Gastrocnemius medialis (tissue), 4 donors: ENCODE measurements at regions not wholly inside any gene's neighbourhood (a gene's known extent, or its start where the extent isn't known, plus 50 kb on each side); places are given as distances from the start of the nearest gene placed in this dataset.

Experiments
- ATAC-seq, 2 donors: fragments of 150-250 bp; one replicate each; pipeline ENCODE4 v1.9.1; 2016
- DNase-seq, 2 donors: peaks; one replicate each; pipeline ENCODE4 v3.0.0-alpha.2; 2019
- H3K27ac ChIP-seq, 4 donors: fragments of 200-600 bp; sonication (generic); 1 replicate in 1 of 4; 2 replicates in 3 of 4; pipeline ENCODE4 v1.5.1; 2016 to 2018; ENCODE audit warnings: mild to moderate bottlenecking in 2 of 4, moderate library complexity in 1 of 4
- H3K27me3 ChIP-seq, 3 donors: fragments of 200-600 bp; sonication (generic) in 2 of 3; 1 replicate in 1 of 3; 2 replicates in 2 of 3; pipeline versions ENCODE4 v1.5.1 to v1.6.0; 2016 to 2019; ENCODE audit warnings: mild to moderate bottlenecking in 1 of 3, moderate library complexity in 1 of 3
- H3K36me3 ChIP-seq, 2 donors: fragments of 200-600 bp; sonication (generic) in 1 of 2; one replicate each; pipeline ENCODE4 v1.5.1; 2017 to 2018
- H3K4me1 ChIP-seq, 2 donors: fragments of 200-600 bp; sonication (generic) in 1 of 2; one replicate each; pipeline ENCODE4 v1.5.1; 2016 to 2017; ENCODE audit warnings: mild to moderate bottlenecking in 2 of 2
- H3K4me3 ChIP-seq, 4 donors: fragments of 200-600 bp; sonication (generic) in 3 of 4; 1 replicate in 1 of 4; 2 replicates in 3 of 4; pipeline ENCODE4 v1.5.1; 2016 to 2019; ENCODE audit warnings: mild to moderate bottlenecking in 2 of 4
- H3K9me3 ChIP-seq, 3 donors: fragments of 200-600 bp; sonication (generic) in 2 of 3; 1 replicate in 1 of 3; 2 replicates in 2 of 3; pipeline ENCODE4 v1.5.1; 2016 to 2019
- CTCF ChIP-seq, 5 experiments: fragments of 450-650 bp in 3 of 5; fragments of 200-600 bp in 2 of 5; sonication (generic) in 2 of 5; IDR thresholded peaks in 4 of 5; conservative IDR thresholded peaks in 1 of 5; 1 replicate in 4 of 5; 2 replicates in 1 of 5; pipeline ENCODE4 v1.5.1; 2016 to 2019; ENCODE audit warnings: antibody characterized with exemption in 5 of 5, mild to moderate bottlenecking in 3 of 5, moderate library complexity in 3 of 5
- POLR2A ChIP-seq, 2 donors: fragments of 450-650 bp; IDR thresholded peaks; one replicate each; pipeline ENCODE4 v1.6.1; 2017; ENCODE audit warnings: antibody characterized with exemption in 2 of 2, mild to moderate bottlenecking in 2 of 2, moderate library complexity in 2 of 2
- in situ Hi-C, 4 donors: fragments of 200-750 bp; cut with MboI; loops; one replicate each; pipeline versions ENCODE4 v1.15.0 to v1.8.0; 2017; ENCODE audit warnings: low sequenced_read_pairs in 4 of 4
- intact Hi-C: fragments of 100-400 bp; cut with DNase I; formaldehyde crosslinking; loops from one replicate; pipeline ENCODE4 v1.15.1; 2023; ENCODE audit warnings: low total_unique reads

DNA sequence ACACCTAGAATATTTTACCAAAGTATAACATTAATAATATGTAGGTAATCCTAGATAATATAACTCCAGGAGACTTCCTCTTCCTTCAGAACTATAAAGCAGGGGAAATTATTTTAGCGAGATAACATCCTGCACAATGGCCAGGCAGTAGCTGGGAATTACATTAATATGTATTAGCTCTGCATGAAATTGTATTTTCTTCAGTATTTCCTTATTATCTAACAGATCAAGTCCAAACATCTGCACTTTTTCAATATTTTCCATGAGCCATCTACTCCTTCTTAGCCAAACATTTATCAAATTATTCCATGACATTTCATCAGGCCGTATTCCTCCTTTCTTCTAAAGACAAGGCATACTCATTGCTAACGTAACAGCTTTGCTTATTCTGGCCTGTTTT, 98.8 kb upstream of the PCDH9 start:
- in situ Hi-C loops = no loop called here

DNA sequence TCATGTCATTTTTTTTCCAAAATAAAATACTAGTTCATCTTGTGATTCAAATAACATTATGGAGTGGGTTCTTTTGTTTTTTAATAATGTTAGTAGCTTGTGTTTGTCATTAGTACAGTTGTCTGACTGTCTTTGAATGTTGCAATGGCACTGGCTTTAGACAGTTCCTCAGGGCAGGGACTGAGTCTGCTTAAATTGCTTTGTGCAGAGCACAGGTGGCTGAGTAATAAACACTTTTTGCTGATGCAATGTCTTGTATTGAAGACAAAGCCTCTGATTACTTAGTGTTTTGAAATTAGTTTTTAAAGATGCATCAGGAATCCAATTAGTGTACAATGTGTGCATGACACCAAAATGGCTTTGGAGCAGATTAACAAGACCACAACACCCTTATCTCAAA, 88.7 kb upstream of the PCDH9 start:
- no peak overlapping the region for H3K4me3 ChIP-seq
- no peaks in the 10 kb centered on the region for H3K36me3 ChIP-seq
- no peaks in the 10 kb centered on the region for H3K9me3 ChIP-seq
- DNase-seq (no peak), ATAC-seq (no peak)
- no peak overlapping the region for H3K27ac ChIP-seq
- intact Hi-C loops (no loop called here), in situ Hi-C loops (no loop called here)
- no peaks in the 10 kb centered on the region for H3K27me3 ChIP-seq
- TF ChIP-seq CTCF (IDR thresholded peaks at IDR 0.05 in 4 of 5, conservative IDR thresholded peaks at IDR 0.05 in 1 of 5) (no peak), POLR2A (IDR thresholded peaks at IDR 0.05) (no peak)
- no peaks in the 10 kb centered on the region for H3K4me1 ChIP-seq

More for the DNA sequence above, 98.8 kb upstream of the PCDH9 start:
- ATAC-seq (no peak), DNase-seq (no peak)
- Histone ChIP-seq H3K36me3 (no peaks in the 10 kb centered on the region), H3K4me3 (no peak overlapping the region), H3K9me3 (no peaks in the 10 kb centered on the region), H3K27me3 (no peaks in the 10 kb centered on the region), H3K4me1 (no peaks in the 10 kb centered on the region), H3K27ac (no peak overlapping the region)
- TF ChIP-seq POLR2A (IDR thresholded peaks at IDR 0.05) (no peak), CTCF (IDR thresholded peaks at IDR 0.05 in 4 of 5, conservative IDR thresholded peaks at IDR 0.05 in 1 of 5) (no peak)
- intact Hi-C loops = no loop called here

GRCh38 chr13:67318398-67318797, 88.3 kb upstream of the PCDH9 start:
- no peak overlapping the region for H3K4me3 ChIP-seq
- H3K4me1 ChIP-seq = no peaks in the 10 kb centered on the region
- DNase-seq = no peak
- H3K27me3 ChIP-seq = no peaks in the 10 kb centered on the region
- H3K36me3 ChIP-seq = no peaks in the 10 kb centered on the region
- no peak for ATAC-seq
- H3K27ac ChIP-seq = no peak overlapping the region
- H3K9me3 ChIP-seq = no peaks in the 10 kb centered on the region
- intact Hi-C loops = no loop called here
- in situ Hi-C loops = no loop called here
- no peak for TF ChIP-seq POLR2A (IDR thresholded peaks at IDR 0.05)
- no peak for TF ChIP-seq CTCF (IDR thresholded peaks at IDR 0.05 in 4 of 5, conservative IDR thresholded peaks at IDR 0.05 in 1 of 5)

- Histone ChIP-seq H3K36me3 (no peaks in the 10 kb centered on the region), H3K4me1 (no peaks in the 10 kb centered on the region), H3K4me3 (no peak overlapping the region), H3K27me3 (no peaks in the 10 kb centered on the region), H3K27ac (no peak overlapping the region), H3K9me3 (no peaks in the 10 kb centered on the region)
- DNase-seq (no peak), ATAC-seq (no peak)
- in situ Hi-C loops = no loop called here
- intact Hi-C loops = no loop called here
- TF ChIP-seq POLR2A (IDR thresholded peaks at IDR 0.05) (no peak), CTCF (IDR thresholded peaks at IDR 0.05 in 4 of 5, conservative IDR thresholded peaks at IDR 0.05 in 1 of 5) (no peak)
Observed at GRCh38 chr13:67314405-67314804, 84.3 kb upstream of the PCDH9 start.

- intact Hi-C loops (no loop called here), in situ Hi-C loops (no loop called here)
- no peak for DNase-seq
- Histone ChIP-seq H3K27ac (no peak overlapping the region), H3K9me3 (no peaks in the 10 kb centered on the region), H3K4me3 (no peak overlapping the region), H3K27me3 (no peaks in the 10 kb centered on the region), H3K4me1 (no peaks in the 10 kb centered on the region), H3K36me3 (no peaks in the 10 kb centered on the region)
- TF ChIP-seq POLR2A (IDR thresholded peaks at IDR 0.05) (no peak), CTCF (IDR thresholded peaks at IDR 0.05 in 4 of 5, conservative IDR thresholded peaks at IDR 0.05 in 1 of 5) (no peak)
- ATAC-seq = no peak
Observed at GRCh38 chr13:67308004-67308772, 78.1 kb upstream of the PCDH9 start.
